ENCODE measurements at regions not wholly inside any gene's neighbourhood (a gene's known extent, or its start where the extent isn't known, plus 50 kb on each side); places are given as distances from the start of the nearest gene placed in this dataset.
"Not testable (repeated sequence)": the region's sequence is repeated elsewhere in the genome, so short reads cannot be mapped to it uniquely, and the experiment has no call there.

GRCh38 chr22:49671331-49672013, 156.2 kb downstream of the BRD1 start:
- peak overlapping the region in 6 of 10 donors; percentile 29 to 76 (median 66) for H3K27ac Mint-ChIP-seq

GRCh38 chr22:49670456-49671330, 157.0 kb downstream of the BRD1 start:
- POLR2A ChIA-PET, result interaction anchor here (1.1 to 1.5 kb wide), 2 partner anchors 13 to 24 kb away, joined by 3 to 7 read pairs; no protein-coding TSS in a partner anchor
- peaks cover 7 to 28% (median 8%) of the 10 kb centered on the region in 5 donors for H3K27me3 Mint-ChIP-seq
- H3K36me3 Mint-ChIP-seq, result no peaks in the 10 kb centered on the region
- H3K4me1 Mint-ChIP-seq, result peaks cover 18 to 34% (median 31%) of the 10 kb centered on the region in 4 donors
- peak overlapping the region; percentile 69 to 87 (median 84) for H3K4me3 Mint-ChIP-seq
- ATAC-seq (peak; percentile 45 to 73), DNase-seq (peak in 2 of 10 donors; percentile 11 to 17)
- peak overlapping the region in 7 of 10 donors; percentile 29 to 81 (median 69) for H3K27ac Mint-ChIP-seq
- no peaks in the 10 kb centered on the region for H3K9me3 Mint-ChIP-seq

More at GRCh38 chr22:49671331-49672013, 156.2 kb downstream of the BRD1 start:
- Mint-ChIP-seq H3K4me3 (peak overlapping the region; percentile 69 to 87 (median 84)), H3K4me1 (peaks cover 17 to 28% (median 25%) of the 10 kb centered on the region in 4 donors), H3K9me3 (no peaks in the 10 kb centered on the region), H3K36me3 (no peaks in the 10 kb centered on the region), H3K27me3 (peaks cover 7 to 28% (median 8%) of the 10 kb centered on the region in 5 donors)
- DNase-seq (peak in 1 of 10 donors; percentile 8), ATAC-seq (peak in 1 of 2 donors; percentile 23)
- POLR2A ChIA-PET, result no interaction called here

- POLR2A ChIA-PET, result interaction anchor here (1.1 to 1.5 kb wide), 2 partner anchors 12 to 24 kb away, joined by 3 to 7 read pairs; no protein-coding TSS in a partner anchor
- DNase-seq (peak in 6 of 10 donors; percentile 9 to 49 (median 32)), ATAC-seq (peak; percentile 39 to 48)
- H3K36me3 Mint-ChIP-seq, H3K9me3 Mint-ChIP-seq: not testable (repeated sequence)
- peaks cover 7 to 28% (median 8%) of the 10 kb centered on the region in 5 donors for H3K27me3 Mint-ChIP-seq
- peak overlapping the region in 1 of 10 donors; percentile 23 for H3K27ac Mint-ChIP-seq
- peak overlapping the region; percentile 63 to 79 (median 72) for H3K4me3 Mint-ChIP-seq
- H3K4me1 Mint-ChIP-seq, result peaks cover 19 to 34% (median 34%) of the 10 kb centered on the region in 4 donors
Measured at GRCh38 chr22:49669969-49670455, 157.7 kb downstream of the BRD1 start.

- ATAC-seq (peak in 1 of 2 donors; percentile 44), DNase-seq (peak in 1 of 10 donors; percentile 12)
- H3K4me1 Mint-ChIP-seq, result peaks cover 18 to 34% (median 34%) of the 10 kb centered on the region in 4 donors
- not testable (repeated sequence) for H3K9me3 Mint-ChIP-seq, H3K36me3 Mint-ChIP-seq
- H3K27me3 Mint-ChIP-seq, result peaks cover 7 to 28% (median 8%) of the 10 kb centered on the region in 5 donors
- H3K4me3 Mint-ChIP-seq, result peak overlapping the region; percentile 63 to 79 (median 72)
- POLR2A ChIA-PET, result interaction anchor here (1.1 to 1.5 kb wide), 2 partner anchors 12 to 25 kb away, joined by 3 to 7 read pairs; no protein-coding TSS in a partner anchor
- H3K27ac Mint-ChIP-seq, result peak overlapping the region in 3 of 10 donors; percentile 23 to 86 (median 35)
Measured at GRCh38 chr22:49669427-49669968, 158.2 kb downstream of the BRD1 start.

- no peak for DNase-seq
- Mint-ChIP-seq H3K9me3 (no peaks in the 10 kb centered on the region), H3K27ac (peak overlapping the region in 1 of 10 donors; percentile 11), H3K4me1 (peaks cover 18 to 34% (median 34%) of the 10 kb centered on the region in 4 donors), H3K27me3 (peaks cover 7 to 28% (median 8%) of the 10 kb centered on the region in 5 donors), H3K4me3 (peak overlapping the region in 7 of 10 donors; percentile 16 to 74 (median 26)), H3K36me3 (no peaks in the 10 kb centered on the region)
- no peak for ATAC-seq
- POLR2A ChIA-PET, result no interaction called here
Measured at GRCh38 chr22:49668402-49668801, 159.3 kb downstream of the BRD1 start.

- ATAC-seq (peak; percentile 34 to 41), DNase-seq (peak in 5 of 10 donors; percentile 9 to 32 (median 21))
- Mint-ChIP-seq H3K27ac (peak overlapping the region; percentile 31 to 97 (median 83)), H3K9me3 (no peaks in the 10 kb centered on the region), H3K4me1 (peaks cover 18 to 34% (median 34%) of the 10 kb centered on the region in 4 donors), H3K4me3 (peak overlapping the region; percentile 68 to 89 (median 80)), H3K27me3 (peaks cover 7 to 23% (median 8%) of the 10 kb centered on the region in 5 donors), H3K36me3 (no peaks in the 10 kb centered on the region)
- POLR2A ChIA-PET, result interaction anchor here (2.7 kb wide), 1 partner anchor 10 kb away, joined by 6 read pairs; no protein-coding TSS in a partner anchor
Measured at GRCh38 chr22:49667236-49667635, 160.4 kb downstream of the BRD1 start.

GRCh38 chr22:49666146-49666809, 161.4 kb downstream of the BRD1 start:
- Mint-ChIP-seq H3K9me3 (no peaks in the 10 kb centered on the region), H3K27ac (peak overlapping the region; percentile 61 to 97 (median 84)), H3K36me3 (no peaks in the 10 kb centered on the region), H3K4me1 (peaks cover 14 to 29% (median 28%) of the 10 kb centered on the region in 4 donors), H3K27me3 (peaks cover 2 to 16% (median 3%) of the 10 kb centered on the region in 5 donors), H3K4me3 (peak overlapping the region in 9 of 10 donors; percentile 61 to 89 (median 82))
- DNase-seq, result peak in 1 of 10 donors; percentile 9
- no peak for ATAC-seq
- POLR2A ChIA-PET, result interaction anchor here (0.6 to 2.7 kb wide), 3 partner anchors 9 to 200 kb away, joined by 3 to 6 read pairs (median 4); no protein-coding TSS in a partner anchor

GRCh38 chr22:49664891-49665290, 162.8 kb downstream of the BRD1 start:
- Mint-ChIP-seq H3K4me1 (peaks cover 11 to 25% (median 22%) of the 10 kb centered on the region in 4 donors), H3K27me3 (peaks cover 0 to 12% (median 0%) of the 10 kb centered on the region in 5 donors), H3K9me3 (no peaks in the 10 kb centered on the region), H3K36me3 (no peaks in the 10 kb centered on the region), H3K27ac (no peak overlapping the region), H3K4me3 (no peak overlapping the region)
- ATAC-seq (no peak), DNase-seq (no peak)
- POLR2A ChIA-PET, result interaction anchor here (0.5 to 2.7 kb wide), 2 partner anchors 8 to 684 kb away, joined by 3 to 6 read pairs; no protein-coding TSS in a partner anchor

- no peak overlapping the region for H3K4me3 Mint-ChIP-seq
- DNase-seq, result no peak
- no peaks in the 10 kb centered on the region for H3K9me3 Mint-ChIP-seq
- H3K4me1 Mint-ChIP-seq, result peaks cover 11 to 25% (median 21%) of the 10 kb centered on the region in 4 donors
- H3K27me3 Mint-ChIP-seq, result peaks cover 0 to 12% (median 0%) of the 10 kb centered on the region in 5 donors
- POLR2A ChIA-PET, result interaction anchor here (0.5 kb wide), 1 partner anchor 685 kb away, joined by 3 read pairs; no protein-coding TSS in a partner anchor
- no peaks in the 10 kb centered on the region for H3K36me3 Mint-ChIP-seq
- no peak for ATAC-seq
- H3K27ac Mint-ChIP-seq, result no peak overlapping the region
Measured at GRCh38 chr22:49664371-49664881, 163.2 kb downstream of the BRD1 start.

GRCh38 chr22:49663823-49664222, 163.8 kb downstream of the BRD1 start:
- Mint-ChIP-seq H3K27me3 (peaks cover 0 to 8% (median 0%) of the 10 kb centered on the region in 5 donors), H3K4me3 (no peak overlapping the region), H3K4me1 (peaks cover 8 to 21% (median 19%) of the 10 kb centered on the region in 4 donors), H3K27ac (no peak overlapping the region), H3K36me3 (no peaks in the 10 kb centered on the region), H3K9me3 (no peaks in the 10 kb centered on the region)
- ATAC-seq (no peak), DNase-seq (peak in 1 of 10 donors; percentile 57)
- POLR2A ChIA-PET, result no interaction called here

GRCh38 chr22:49663311-49663711, 164.4 kb downstream of the BRD1 start:
- no peaks in the 10 kb centered on the region for H3K9me3 Mint-ChIP-seq
- H3K4me1 Mint-ChIP-seq, result peaks cover 8 to 22% (median 18%) of the 10 kb centered on the region in 4 donors
- ATAC-seq (no peak), DNase-seq (peak in 1 of 10 donors; percentile 10)
- H3K27ac Mint-ChIP-seq, result peak overlapping the region in 1 of 10 donors; percentile 49
- H3K4me3 Mint-ChIP-seq, result no peak overlapping the region
- H3K27me3 Mint-ChIP-seq, result peaks cover 0 to 3% (median 0%) of the 10 kb centered on the region in 5 donors
- no peaks in the 10 kb centered on the region for H3K36me3 Mint-ChIP-seq
- POLR2A ChIA-PET, result no interaction called here

Data from naive thymus-derived CD8-positive, alpha-beta T cell (primary cell).